ENCODE measurements at regions not wholly inside any gene's neighbourhood (a gene's known extent, or its start where the extent isn't known, plus 50 kb on each side); places are given as distances from the start of the nearest gene placed in this dataset.

GRCh38 chr14:104421892-104422828 lies 157.4 kb upstream of the C14orf180 start:
- H3K4me1 ChIP-seq, result peaks cover 0 to 8% (median 0%) of the 10 kb centered on the region in 4 donors
- no peak for TF ChIP-seq POLR2A (IDR thresholded peaks at IDR 0.05)
- TF ChIP-seq POLR2AphosphoS5 (IDR thresholded peaks at IDR 0.05), result no peak
- TF ChIP-seq EP300 (IDR thresholded peaks at IDR 0.05; ENCODE audit: low read depth), result no peak
- TF ChIP-seq CTCF (IDR thresholded peaks at IDR 0.05), result no peak
- H3K4me3 ChIP-seq, result no peak overlapping the region
- H3K36me3 ChIP-seq, result no peaks in the 10 kb centered on the region
- in situ Hi-C loops (cut with MboI; ENCODE audit: low pct_ligation_motif_present in 1 of 4, low pct_unique_long_range_greater_than_20kb in 1 of 4, low sequenced_read_pairs in 3 of 4) (no loop called here), intact Hi-C loops (cut with DNase I; ENCODE audit: low total_unique reads) (no loop called here)
- no peak for DNase-seq
- 58 to 62% methylated on average over 8 to 34 of the region's 36 CpGs for WGBS, 2 donors (ENCODE audit: low coverage in 1 of 2)
- no peak overlapping the region for H3K27ac ChIP-seq
- H3K9me3 ChIP-seq, result no peaks in the 10 kb centered on the region
- H3K27me3 ChIP-seq, result no peaks in the 10 kb centered on the region

GRCh38 chr14:104422837-104423681 lies 156.5 kb upstream of the C14orf180 start:
- 76% methylated on average over 29 of the region's 29 CpGs; no CpG with 5 or more reads in 1 of the 2 donors for WGBS, 2 donors (ENCODE audit: low coverage in 1 of 2)
- Histone ChIP-seq H3K27ac (no peak overlapping the region), H3K4me1 (peaks cover 0 to 8% (median 0%) of the 10 kb centered on the region in 4 donors), H3K27me3 (no peaks in the 10 kb centered on the region), H3K9me3 (no peaks in the 10 kb centered on the region), H3K4me3 (no peak overlapping the region), H3K36me3 (no peaks in the 10 kb centered on the region)
- intact Hi-C loops (cut with DNase I; ENCODE audit: low total_unique reads) (no loop called here), in situ Hi-C loops (cut with MboI; ENCODE audit: low pct_ligation_motif_present in 1 of 4, low pct_unique_long_range_greater_than_20kb in 1 of 4, low sequenced_read_pairs in 3 of 4) (no loop called here)
- DNase-seq, result no peak
- no peak for TF ChIP-seq CTCF (IDR thresholded peaks at IDR 0.05)
- TF ChIP-seq POLR2A (IDR thresholded peaks at IDR 0.05), result no peak
- no peak for TF ChIP-seq POLR2AphosphoS5 (IDR thresholded peaks at IDR 0.05)
- no peak for TF ChIP-seq EP300 (IDR thresholded peaks at IDR 0.05; ENCODE audit: low read depth)

GRCh38 chr14:104423701-104424405 lies 155.7 kb upstream of the C14orf180 start:
- Histone ChIP-seq H3K36me3 (no peaks in the 10 kb centered on the region), H3K4me1 (peaks cover 0 to 8% (median 0%) of the 10 kb centered on the region in 4 donors), H3K27me3 (no peaks in the 10 kb centered on the region), H3K27ac (no peak overlapping the region), H3K4me3 (no peak overlapping the region), H3K9me3 (no peaks in the 10 kb centered on the region)
- in situ Hi-C loops (cut with MboI; ENCODE audit: low pct_ligation_motif_present in 1 of 4, low pct_unique_long_range_greater_than_20kb in 1 of 4, low sequenced_read_pairs in 3 of 4) (no loop called here), intact Hi-C loops (cut with DNase I; ENCODE audit: low total_unique reads) (no loop called here)
- no peak for DNase-seq
- TF ChIP-seq POLR2AphosphoS5 (IDR thresholded peaks at IDR 0.05) (no peak), POLR2A (IDR thresholded peaks at IDR 0.05) (no peak), CTCF (IDR thresholded peaks at IDR 0.05) (no peak), EP300 (IDR thresholded peaks at IDR 0.05; ENCODE audit: low read depth) (no peak)
- WGBS, 2 donors (ENCODE audit: low coverage in 1 of 2), result 70 to 75% methylated on average over 4 to 16 of the region's 17 CpGs
